EH (cell line): ENCODE measurements at regions not wholly inside any gene's neighbourhood (a gene's known extent, or its start where the extent isn't known, plus 50 kb on each side); places are given as distances from the start of the nearest gene placed in this dataset.

Source experiments
- DNase-seq: peaks from one replicate; pipeline ENCODE4 v3.0.0-alpha.2; 2015; ENCODE audit warnings: low read depth

GRCh38 chr4:44120646-44121045 is 328.0 kb downstream of the KCTD8 start:
- DNase-seq, result no peak

- DNase-seq, result no peak
These were observed 327.4 kb downstream of the KCTD8 start for GRCh38 chr4:44121210-44121609.
